CD4-positive, alpha-beta T cell treated with Interleukin-2 at 100 ng/mL for 4 hours (primary cell): ENCODE measurements at regions not wholly inside any gene's neighbourhood (a gene's known extent, or its start where the extent isn't known, plus 50 kb on each side); places are given as distances from the start of the nearest gene placed in this dataset.

Experiments
- DNase-seq: peaks from one replicate; pipeline ENCODE4 v3.0.0-alpha.2; 2020; ENCODE audit warnings: low spot score

- no peak for DNase-seq
These were observed 893.5 kb downstream of the TRIML1 start for GRCh38 chr4:189032606-189033338.

- DNase-seq = no peak
These were observed 894.6 kb downstream of the TRIML1 start for GRCh38 chr4:189033801-189034347.

- no peak for DNase-seq
These were observed 895.9 kb downstream of the TRIML1 start for GRCh38 chr4:189035091-189035490.

- no peak for DNase-seq
These were observed 896.4 kb downstream of the TRIML1 start for GRCh38 chr4:189035654-189036053.

GRCh38 chr4:189036906-189037305 is 897.7 kb downstream of the TRIML1 start:
- DNase-seq = no peak

GRCh38 chr4:189046642-189047041 is 894.0 kb upstream of the FRG1 start:
- no peak for DNase-seq

GRCh38 chr4:189048119-189048518 is 892.6 kb upstream of the FRG1 start:
- DNase-seq = no peak

- no peak for DNase-seq
These were observed 891.0 kb upstream of the FRG1 start for GRCh38 chr4:189049682-189050081.

GRCh38 chr4:189050643-189051042 is 890.0 kb upstream of the FRG1 start:
- no peak for DNase-seq

- DNase-seq = no peak
These were observed 887.1 kb upstream of the FRG1 start for GRCh38 chr4:189053621-189054020.

GRCh38 chr4:189060104-189060503 is 880.6 kb upstream of the FRG1 start:
- no peak for DNase-seq

- no peak for DNase-seq
These were observed 878.4 kb upstream of the FRG1 start for GRCh38 chr4:189062047-189062820.

GRCh38 chr4:189069772-189070171 is 870.9 kb upstream of the FRG1 start:
- DNase-seq = no peak

- no peak for DNase-seq
These were observed 869.4 kb upstream of the FRG1 start for GRCh38 chr4:189071241-189071640.

GRCh38 chr4:189073739-189074138 is 866.9 kb upstream of the FRG1 start:
- no peak for DNase-seq

- DNase-seq = no peak
These were observed 858.8 kb upstream of the FRG1 start for GRCh38 chr4:189081826-189082225.

GRCh38 chr4:189083769-189084168 is 856.9 kb upstream of the FRG1 start:
- no peak for DNase-seq

- no peak for DNase-seq
These were observed 856.0 kb upstream of the FRG1 start for GRCh38 chr4:189084671-189085070.

GRCh38 chr4:189087971-189088370 is 852.7 kb upstream of the FRG1 start:
- no peak for DNase-seq

- DNase-seq = no peak
These were observed 851.9 kb upstream of the FRG1 start for GRCh38 chr4:189088780-189089179.

- no peak for DNase-seq
These were observed 850.4 kb upstream of the FRG1 start for GRCh38 chr4:189090174-189090814.

GRCh38 chr4:189092581-189092980 is 848.1 kb upstream of the FRG1 start:
- DNase-seq = no peak

GRCh38 chr4:189096108-189096507 is 844.6 kb upstream of the FRG1 start:
- no peak for DNase-seq
